ENCODE measurements at regions not wholly inside any gene's neighbourhood (a gene's known extent, or its start where the extent isn't known, plus 50 kb on each side); places are given as distances from the start of the nearest gene placed in this dataset.

- TF ChIP-seq FOXA1 (IDR thresholded peaks at IDR 0.05) (no peak), ARNT (IDR thresholded peaks at IDR 0.05) (no peak), TARDBP (IDR thresholded peaks at IDR 0.05) (no peak), SUZ12 (IDR thresholded peaks at IDR 0.05) (no peak), LEF1 (IDR thresholded peaks at IDR 0.05; ENCODE audit: borderline replicate concordance) (no peak)
- DNase-seq (ENCODE audit: extremely low spot score), result no peak
- POLR2A ChIA-PET, result no interaction called here
- CTCF ChIA-PET, result no interaction called here
Observed at GRCh38 chr5:109987355-109987754, 297.6 kb downstream of the MAN2A1 start.

- DNase-seq (ENCODE audit: extremely low spot score), result no peak
- CTCF ChIA-PET, result no interaction called here
- no peak for TF ChIP-seq ZNF384 (IDR thresholded peaks at IDR 0.05)
- no peak for TF ChIP-seq CTBP1 (IDR thresholded peaks at IDR 0.05; ENCODE audit: borderline replicate concordance)
- TF ChIP-seq FOXA1 (IDR thresholded peaks at IDR 0.05), result no peak
- TF ChIP-seq FOXK2 (IDR thresholded peaks at IDR 0.05), result no peak
- TF ChIP-seq, protein P1, sequence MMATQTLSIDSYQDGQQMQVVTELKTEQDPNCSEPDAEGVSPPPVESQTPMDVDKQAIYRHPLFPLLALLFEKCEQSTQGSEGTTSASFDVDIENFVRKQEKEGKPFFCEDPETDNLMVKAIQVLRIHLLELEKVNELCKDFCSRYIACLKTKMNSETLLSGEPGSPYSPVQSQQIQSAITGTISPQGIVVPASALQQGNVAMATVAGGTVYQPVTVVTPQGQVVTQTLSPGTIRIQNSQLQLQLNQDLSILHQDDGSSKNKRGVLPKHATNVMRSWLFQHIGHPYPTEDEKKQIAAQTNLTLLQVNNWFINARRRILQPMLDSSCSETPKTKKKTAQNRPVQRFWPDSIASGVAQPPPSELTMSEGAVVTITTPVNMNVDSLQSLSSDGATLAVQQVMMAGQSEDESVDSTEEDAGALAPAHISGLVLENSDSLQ (IDR thresholded peaks at IDR 0.05), result no peak
- TF ChIP-seq SUZ12 (IDR thresholded peaks at IDR 0.05), result no peak
- no peak for TF ChIP-seq SP1 (IDR thresholded peaks at IDR 0.05)
- no peak for TF ChIP-seq NFRKB (IDR thresholded peaks at IDR 0.05)
- no peak for TF ChIP-seq LEF1 (IDR thresholded peaks at IDR 0.05; ENCODE audit: borderline replicate concordance)
- TF ChIP-seq FOXM1 (IDR thresholded peaks at IDR 0.05; ENCODE audit: borderline replicate concordance), result no peak
- TF ChIP-seq TARDBP (IDR thresholded peaks at IDR 0.05), result no peak
- POLR2A ChIA-PET, result no interaction called here
Observed at GRCh38 chr5:109987970-109988369, 298.2 kb downstream of the MAN2A1 start.

DNA sequence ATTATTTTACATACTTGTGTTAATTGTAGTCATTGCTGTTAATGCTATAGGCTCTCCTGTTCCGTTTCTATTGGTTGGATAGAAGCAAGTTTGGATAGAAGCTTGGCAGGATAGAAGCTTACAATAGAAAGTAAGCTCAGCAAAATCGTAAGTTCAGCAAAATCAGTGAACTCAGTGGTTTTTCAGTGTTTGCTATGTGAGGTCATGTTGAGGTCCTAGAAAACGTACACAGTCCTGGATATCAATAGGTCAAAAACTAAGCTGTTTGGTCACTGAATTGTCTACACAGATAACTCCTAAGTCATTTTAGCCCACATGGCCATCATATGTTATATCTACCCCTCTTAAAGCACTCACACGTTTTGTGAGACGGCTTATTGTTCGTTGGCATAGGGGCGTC, 299.4 kb downstream of the MAN2A1 start:
- TF ChIP-seq FOXM1 (IDR thresholded peaks at IDR 0.05; ENCODE audit: borderline replicate concordance), result no peak
- no peak for TF ChIP-seq LEF1 (IDR thresholded peaks at IDR 0.05; ENCODE audit: borderline replicate concordance)
- TF ChIP-seq HDGF (IDR thresholded peaks at IDR 0.05; ENCODE audit: borderline replicate concordance), result no peak
- TF ChIP-seq, protein P1 (IDR thresholded peaks at IDR 0.05), result no peak
- no peak for TF ChIP-seq ZNF384 (IDR thresholded peaks at IDR 0.05)
- no peak for TF ChIP-seq FOXA1 (IDR thresholded peaks at IDR 0.05)
- TF ChIP-seq BHLHE40 (IDR thresholded peaks at IDR 0.05; ENCODE audit: borderline replicate concordance), result no peak
- no peak for TF ChIP-seq CTBP1 (IDR thresholded peaks at IDR 0.05; ENCODE audit: borderline replicate concordance)
- no peak for TF ChIP-seq L3MBTL2 (conservative IDR thresholded peaks at IDR 0.05)
- TF ChIP-seq TARDBP (IDR thresholded peaks at IDR 0.05), result no peak
- TF ChIP-seq SP1 (IDR thresholded peaks at IDR 0.05), result no peak
- ChIA-PET CTCF (no interaction called here), POLR2A (no interaction called here)
- DNase-seq (ENCODE audit: extremely low spot score), result no peak

DNA sequence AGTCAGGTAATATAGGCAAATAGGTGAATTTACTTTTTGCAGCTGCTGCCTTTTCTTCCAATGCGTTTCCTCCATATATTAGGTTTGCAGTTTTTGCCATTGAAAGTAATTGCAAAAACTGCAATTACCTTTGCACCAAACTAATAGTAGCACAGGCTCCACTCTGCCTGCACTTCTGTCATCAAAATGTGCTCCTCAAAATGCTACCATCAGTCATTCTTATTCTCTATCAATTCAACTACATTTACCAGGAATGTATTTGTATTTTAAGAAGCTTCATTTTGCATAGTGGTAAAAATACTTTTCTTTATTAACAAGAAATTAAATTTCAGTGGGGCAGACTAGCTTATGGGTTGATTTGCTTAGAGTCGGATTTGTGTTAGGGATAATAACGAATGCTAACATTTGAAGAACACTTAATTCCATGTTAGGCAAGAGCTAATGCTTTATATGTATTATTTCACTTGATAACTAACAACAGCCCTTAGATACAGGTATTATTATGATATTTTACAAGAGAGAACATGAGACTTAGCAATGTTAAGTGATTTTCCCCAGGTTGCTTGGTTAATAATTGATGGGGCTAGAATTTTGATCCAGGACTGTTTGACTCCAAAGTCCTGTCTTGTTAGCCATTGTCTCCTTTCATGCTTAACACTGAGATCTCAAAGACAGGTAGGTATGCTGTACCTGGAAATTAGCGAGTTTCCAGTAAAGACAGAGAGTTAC, 300.4 kb downstream of the MAN2A1 start:
- no peak for DNase-seq (ENCODE audit: extremely low spot score)
- ChIA-PET CTCF (no interaction called here), POLR2A (no interaction called here)
- no peak for TF ChIP-seq CTBP1 (IDR thresholded peaks at IDR 0.05; ENCODE audit: borderline replicate concordance)

DNA sequence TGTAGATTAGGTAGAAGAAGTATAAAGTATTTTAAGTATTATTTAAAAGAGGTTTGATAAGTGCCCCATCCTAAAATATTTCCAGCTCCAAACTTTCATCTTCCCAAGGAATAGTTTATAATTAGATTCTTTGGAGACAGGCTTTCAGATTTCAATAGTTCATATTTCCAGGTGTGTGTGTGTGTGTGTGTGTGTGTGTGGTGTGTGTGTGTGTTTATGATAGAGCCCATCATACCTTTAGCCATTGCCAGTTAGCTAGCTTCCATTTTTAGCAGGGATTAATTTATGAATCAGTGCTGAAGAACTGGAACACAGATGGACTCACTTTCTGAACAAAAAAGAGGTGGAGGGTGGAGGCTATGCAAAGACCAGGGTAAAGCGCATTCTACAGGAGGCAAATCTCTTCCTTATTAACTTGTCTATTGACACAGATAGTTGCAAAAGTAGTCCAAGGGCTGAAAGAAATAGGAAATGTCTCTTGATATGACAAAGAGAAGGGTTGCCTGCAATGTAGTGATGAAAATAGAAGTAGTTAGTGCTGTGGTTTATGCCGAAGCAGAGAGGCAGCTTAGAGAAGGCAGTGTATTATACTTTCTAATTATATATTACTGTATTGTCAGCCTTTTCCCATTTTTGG, 301.1 kb downstream of the MAN2A1 start:
- DNase-seq (ENCODE audit: extremely low spot score), result no peak
- CTCF ChIA-PET, result no interaction called here
- TF ChIP-seq L3MBTL2 (conservative IDR thresholded peaks at IDR 0.05) (no peak), TARDBP (IDR thresholded peaks at IDR 0.05) (no peak), FOXK2 (IDR thresholded peaks at IDR 0.05) (no peak), NFRKB (IDR thresholded peaks at IDR 0.05) (no peak)
- TF ChIP-seq, protein P1 (IDR thresholded peaks at IDR 0.05), result no peak
- POLR2A ChIA-PET, result no interaction called here

- ChIA-PET POLR2A (no interaction called here), CTCF (no interaction called here)
- TF ChIP-seq ZNF384 (IDR thresholded peaks at IDR 0.05) (no peak), NFRKB (IDR thresholded peaks at IDR 0.05) (no peak), FOXM1 (IDR thresholded peaks at IDR 0.05; ENCODE audit: borderline replicate concordance) (no peak), TARDBP (IDR thresholded peaks at IDR 0.05) (no peak), FOXA1 (IDR thresholded peaks at IDR 0.05) (no peak), LEF1 (IDR thresholded peaks at IDR 0.05; ENCODE audit: borderline replicate concordance) (no peak), BHLHE40 (IDR thresholded peaks at IDR 0.05; ENCODE audit: borderline replicate concordance) (no peak), SUZ12 (IDR thresholded peaks at IDR 0.05) (no peak), HDGF (IDR thresholded peaks at IDR 0.05; ENCODE audit: borderline replicate concordance) (no peak), FOXK2 (IDR thresholded peaks at IDR 0.05) (no peak)
- DNase-seq (ENCODE audit: extremely low spot score), result no peak
Observed at GRCh38 chr5:109992264-109992915, 302.7 kb downstream of the MAN2A1 start.

DNA sequence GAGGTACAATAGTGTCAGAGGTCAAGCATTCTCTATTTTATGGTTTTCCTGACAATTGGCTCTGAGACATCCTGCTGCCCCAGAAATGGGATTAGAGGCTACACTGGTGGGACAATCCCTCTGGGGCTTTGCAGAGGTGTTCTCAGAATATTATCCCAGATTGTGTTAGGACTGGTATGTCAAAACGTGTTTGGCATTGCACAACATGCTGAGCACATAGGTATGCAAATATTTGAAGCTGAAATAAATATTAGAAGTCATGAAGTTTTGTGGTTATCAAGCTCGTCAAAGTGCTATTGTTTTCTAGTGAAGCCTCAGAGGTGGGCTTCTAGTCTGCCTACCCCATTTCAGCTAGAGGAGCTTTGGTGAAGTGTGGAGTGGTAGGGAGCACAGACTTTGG, 304.4 kb downstream of the MAN2A1 start:
- DNase-seq (ENCODE audit: extremely low spot score), result no peak
- CTCF ChIA-PET, result interaction anchor here (0.6 kb wide), 1 partner anchor 1193 kb away, joined by 3 read pairs; no protein-coding TSS in a partner anchor
- TF ChIP-seq CTBP1 (IDR thresholded peaks at IDR 0.05; ENCODE audit: borderline replicate concordance) (no peak), ELF4 (IDR thresholded peaks at IDR 0.05) (no peak), NFRKB (IDR thresholded peaks at IDR 0.05) (no peak), SUZ12 (IDR thresholded peaks at IDR 0.05) (no peak), SP1 (IDR thresholded peaks at IDR 0.05) (no peak), FOXK2 (IDR thresholded peaks at IDR 0.05) (no peak)
- TF ChIP-seq, protein P1 (IDR thresholded peaks at IDR 0.05), result no peak
- POLR2A ChIA-PET, result no interaction called here

All from HEK293T (cell line).